ENCODE measurements at regions not wholly inside any gene's neighbourhood (a gene's known extent, or its start where the extent isn't known, plus 50 kb on each side); places are given as distances from the start of the nearest gene placed in this dataset.

GRCh38 chr9:100670719-100671118 lies 92.8 kb downstream of the CAVIN4 start:
- TF ChIP-seq POLR2A (IDR thresholded peaks at IDR 0.05) (no peak), CTCF (IDR thresholded peaks at IDR 0.05) (no peak), POLR2AphosphoS5 (IDR thresholded peaks at IDR 0.05) (no peak)
- 12% methylated on average over 2 of the region's 2 CpGs for WGBS
- no peak for DNase-seq (ENCODE audit: low spot score)

GRCh38 chr9:100671898-100672297 lies 94.0 kb downstream of the CAVIN4 start:
- no peaks in the 10 kb centered on the region for H3K4me1 ChIP-seq (replicated peaks)
- H3K36me3 ChIP-seq = no peaks in the 10 kb centered on the region
- no peak overlapping the region for H3K27ac ChIP-seq
- no peak for DNase-seq (ENCODE audit: low spot score)
- TF ChIP-seq CTCF (IDR thresholded peaks at IDR 0.05) (no peak), POLR2A (IDR thresholded peaks at IDR 0.05) (no peak), POLR2AphosphoS5 (IDR thresholded peaks at IDR 0.05) (no peak)
- WGBS = 72% methylated on average over 5 of the region's 5 CpGs
- no peak overlapping the region for H3K4me3 ChIP-seq
- no peaks in the 10 kb centered on the region for H3K27me3 ChIP-seq (replicated peaks; ENCODE audit: insufficient read depth)
- intact Hi-C loops (cut with DNase I) = no loop called here
- no peaks in the 10 kb centered on the region for H3K9me3 ChIP-seq

More at GRCh38 chr9:100670719-100671118, 92.8 kb downstream of the CAVIN4 start:
- Histone ChIP-seq H3K4me1 (replicated peaks) (no peaks in the 10 kb centered on the region), H3K27me3 (replicated peaks; ENCODE audit: insufficient read depth) (no peaks in the 10 kb centered on the region), H3K4me3 (no peak overlapping the region), H3K36me3 (no peaks in the 10 kb centered on the region), H3K27ac (no peak overlapping the region), H3K9me3 (no peaks in the 10 kb centered on the region)
- intact Hi-C loops (cut with DNase I) = no loop called here

- no peak for DNase-seq (ENCODE audit: low spot score)
- H3K9me3 ChIP-seq = no peaks in the 10 kb centered on the region
- no peak overlapping the region for H3K27ac ChIP-seq
- H3K36me3 ChIP-seq = no peaks in the 10 kb centered on the region
- H3K4me1 ChIP-seq (replicated peaks) = no peaks in the 10 kb centered on the region
- no peaks in the 10 kb centered on the region for H3K27me3 ChIP-seq (replicated peaks; ENCODE audit: insufficient read depth)
- H3K4me3 ChIP-seq = no peak overlapping the region
- intact Hi-C loops (cut with DNase I) = no loop called here
- TF ChIP-seq CTCF (IDR thresholded peaks at IDR 0.05) = no peak
- no peak for TF ChIP-seq POLR2AphosphoS5 (IDR thresholded peaks at IDR 0.05)
- no peak for TF ChIP-seq POLR2A (IDR thresholded peaks at IDR 0.05)
- WGBS = 55% methylated on average over 2 of the region's 2 CpGs
These were observed 95.4 kb downstream of the CAVIN4 start for GRCh38 chr9:100673249-100673648.

GRCh38 chr9:100674419-100675122 lies 96.7 kb downstream of the CAVIN4 start:
- H3K9me3 ChIP-seq = no peaks in the 10 kb centered on the region
- WGBS = 30% methylated on average over 1 of the region's 1 CpG
- H3K27me3 ChIP-seq (replicated peaks; ENCODE audit: insufficient read depth) = no peaks in the 10 kb centered on the region

More at GRCh38 chr9:100674419-100675122, 96.7 kb downstream of the CAVIN4 start:
- Histone ChIP-seq H3K4me1 (replicated peaks) (no peaks in the 10 kb centered on the region), H3K36me3 (no peaks in the 10 kb centered on the region), H3K4me3 (no peak overlapping the region), H3K27ac (no peak overlapping the region)
- TF ChIP-seq POLR2A (IDR thresholded peaks at IDR 0.05) = no peak
- TF ChIP-seq CTCF (IDR thresholded peaks at IDR 0.05) = no peak
- TF ChIP-seq POLR2AphosphoS5 (IDR thresholded peaks at IDR 0.05) = no peak
- intact Hi-C loops (cut with DNase I) = no loop called here
- no peak for DNase-seq (ENCODE audit: low spot score)

Measured in prostate gland (tissue), 2 donors.